H9 (cell line): ENCODE measurements at regions not wholly inside any gene's neighbourhood (a gene's known extent, or its start where the extent isn't known, plus 50 kb on each side); places are given as distances from the start of the nearest gene placed in this dataset.

Source experiments
- DNase-seq: peaks from one replicate; pipeline ENCODE4 v3.0.0-alpha.2; 2017
- H2AFZ ChIP-seq: one replicate; pipeline ENCODE4 v1.6.1; 2013; ENCODE audit warnings: mild to moderate bottlenecking, low read length, control low read depth, moderate library complexity
- H2AK5ac ChIP-seq: 2 replicates; pipeline ENCODE4 v1.6.1; 2013; ENCODE audit warnings: low read length, control low read depth, mixed read lengths; ENCODE audit not compliant: insufficient read length
- H2BK120ac ChIP-seq: one replicate; pipeline ENCODE4 v1.6.1; 2013; ENCODE audit warnings: low read depth, mild to moderate bottlenecking, low read length, control low read depth, inconsistent platforms; ENCODE audit not compliant: poor library complexity, severe bottlenecking
- H2BK12ac ChIP-seq: 2 replicates; pipeline ENCODE4 v1.6.1; 2013; ENCODE audit warnings: low read length, control low read depth, mixed read lengths, low read depth; ENCODE audit not compliant: insufficient read length
- H2BK15ac ChIP-seq: 2 replicates; pipeline ENCODE4 v1.6.1; 2013; ENCODE audit warnings: low read depth, low read length, control low read depth
- H2BK20ac ChIP-seq: one replicate; pipeline ENCODE4 v1.6.1; 2013; ENCODE audit warnings: low read depth, mild to moderate bottlenecking, low read length, control low read depth, inconsistent platforms; ENCODE audit not compliant: poor library complexity, severe bottlenecking
- H2BK5ac ChIP-seq: 2 replicates; pipeline ENCODE4 v1.6.1; 2013; ENCODE audit warnings: low read length, control low read depth, mixed read lengths; ENCODE audit not compliant: insufficient read length
- H3K14ac ChIP-seq: 2 replicates; pipeline ENCODE4 v1.6.1; 2013; ENCODE audit warnings: low read length, control low read depth; ENCODE audit not compliant: insufficient read depth
- H3K18ac ChIP-seq: 2 replicates; pipeline ENCODE4 v1.6.1; 2013; ENCODE audit warnings: low read depth, mild to moderate bottlenecking, mixed read lengths, low read length, control low read depth; ENCODE audit not compliant: insufficient read length
- H3K23ac ChIP-seq: 2 replicates; pipeline ENCODE4 v1.6.1; 2013; ENCODE audit warnings: low read length, control low read depth, mixed read lengths, low read depth; ENCODE audit not compliant: insufficient read length
- H3K23me2 ChIP-seq: 2 replicates; pipeline ENCODE4 v1.6.1; 2013; ENCODE audit warnings: low read depth, mild to moderate bottlenecking, mixed read lengths, low read length, control low read depth; ENCODE audit not compliant: insufficient read length, poor library complexity, severe bottlenecking
- H3K27ac ChIP-seq: 2 replicates; pipeline ENCODE4 v1.5.1; 2013; ENCODE audit warnings: low read length, control low read depth, mixed read lengths, low read depth; ENCODE audit not compliant: insufficient read length
- H3K27me3 ChIP-seq: 2 replicates; pipeline ENCODE4 v1.6.1; 2013; ENCODE audit warnings: low read length, control low read depth, inconsistent platforms; ENCODE audit not compliant: insufficient read depth
- H3K4ac ChIP-seq: 2 replicates; pipeline ENCODE4 v1.6.1; 2013; ENCODE audit warnings: low read depth, mild to moderate bottlenecking, control low read depth, inconsistent platforms, low read length, moderate library complexity
- H3K4me1 ChIP-seq: 2 replicates; pipeline ENCODE4 v1.6.1; 2013; ENCODE audit warnings: low read length, control low read depth, inconsistent platforms; ENCODE audit not compliant: insufficient read depth
- H3K4me2 ChIP-seq: 2 replicates; pipeline ENCODE4 v1.6.1; 2013; ENCODE audit warnings: low read length, control low read depth, mixed read lengths; ENCODE audit not compliant: insufficient read length, insufficient read depth
- H3K56ac ChIP-seq: 2 replicates; pipeline ENCODE4 v1.6.1; 2013; ENCODE audit warnings: low read depth, mild to moderate bottlenecking, mixed read lengths, low read length, control low read depth; ENCODE audit not compliant: insufficient read length
- H3K79me1 ChIP-seq: 2 replicates; pipeline ENCODE4 v1.6.1; 2013; ENCODE audit warnings: low read depth, mild to moderate bottlenecking, moderate library complexity, low read length, control low read depth, inconsistent platforms; ENCODE audit not compliant: insufficient read depth, poor library complexity, severe bottlenecking
- H3K79me2 ChIP-seq: 2 replicates; pipeline ENCODE4 v1.6.1; 2013; ENCODE audit warnings: low read length, control low read depth, inconsistent platforms; ENCODE audit not compliant: insufficient read depth
- H3K9ac ChIP-seq: 2 replicates; pipeline ENCODE4 v1.6.1; 2013; ENCODE audit warnings: low read length, control low read depth, mixed read lengths; ENCODE audit not compliant: insufficient read length; ENCODE audit errors: extremely low read depth
- H3K9me3 ChIP-seq: one replicate; pipeline ENCODE4 v1.6.1; 2013; ENCODE audit warnings: low read depth, low read length, inconsistent platforms; ENCODE audit not compliant: control insufficient read depth
- H3T11ph ChIP-seq: one replicate; pipeline ENCODE4 v1.6.1; 2013; ENCODE audit warnings: mild to moderate bottlenecking, low read length, control low read depth, inconsistent platforms
- H4K20me1 ChIP-seq: one replicate; pipeline ENCODE4 v1.6.1; 2013; ENCODE audit not compliant: control insufficient read depth, insufficient read length, insufficient read depth
- H4K5ac ChIP-seq: 2 replicates; pipeline ENCODE4 v1.6.1; 2013; ENCODE audit warnings: low read depth, mild to moderate bottlenecking, mixed read lengths, low read length, control low read depth; ENCODE audit not compliant: insufficient read length
- H4K8ac ChIP-seq: replicated peaks from 2 replicates; pipeline ENCODE4 v1.6.1; 2013; ENCODE audit warnings: low read length, control low read depth, mixed read lengths, low read depth; ENCODE audit not compliant: insufficient read length
- H4K91ac ChIP-seq: 2 replicates; pipeline ENCODE4 v1.6.1; 2013; ENCODE audit warnings: low read depth, mild to moderate bottlenecking, moderate library complexity, mixed read lengths, low read length, control low read depth; ENCODE audit not compliant: insufficient read length
- H3K27ac Mint-ChIP-seq, 3 experiments: 2 replicates in 2 of 3; 3 replicates in 1 of 3; pipeline ENCODE4 v1.8.0; 2020 to 2021; ENCODE audit warnings: mixed read lengths in 3 of 3, mild to moderate bottlenecking in 1 of 3, moderate library complexity in 1 of 3
- H3K27me3 Mint-ChIP-seq: 2 replicates; pipeline ENCODE4 v1.8.0; 2021; ENCODE audit warnings: low read depth, mild to moderate bottlenecking, moderate library complexity, mixed read lengths
- H3K36me3 Mint-ChIP-seq, 3 experiments: 2 replicates in 2 of 3; 3 replicates in 1 of 3; pipeline ENCODE4 v1.8.0; 2020 to 2021; ENCODE audit warnings: low read depth in 3 of 3, mixed read lengths in 3 of 3; ENCODE audit not compliant: insufficient read depth in 1 of 3
- H3K4me1 Mint-ChIP-seq, 2 experiments: 2 replicates each; pipeline ENCODE4 v1.8.0; 2020; ENCODE audit warnings: mixed read lengths in 2 of 2
- H3K4me3 Mint-ChIP-seq, 2 experiments: 2 replicates in 1 of 2; 3 replicates in 1 of 2; pipeline ENCODE4 v1.8.0; 2020 to 2021; ENCODE audit warnings: mild to moderate bottlenecking in 2 of 2, mixed read lengths in 2 of 2, moderate library complexity in 1 of 2
- H3K9me3 Mint-ChIP-seq, 2 experiments: 2 replicates in 1 of 2; 3 replicates in 1 of 2; pipeline ENCODE4 v1.8.0; 2020; ENCODE audit warnings: mild to moderate bottlenecking in 2 of 2, mixed read lengths in 2 of 2, moderate library complexity in 1 of 2
- CTCF ChIP-seq: fragments of 200-600 bp; sonication (generic); conservative IDR thresholded peaks from 3 replicates; pipeline ENCODE4 v1.8.0; 2021; ENCODE audit warnings: antibody characterized with exemption, mild to moderate bottlenecking
- WGBS: extraction: QIAGEN DNeasy Blood & Tissue Kit; methylation state at CpG from one replicate; pipeline ENCODE4 v1.1.7; 2013; ENCODE audit warnings: missing lambda C conversion rate, low lambda C conversion rate, mixed read lengths; ENCODE audit not compliant: insufficient read length; ENCODE audit errors: extremely low coverage; 5-methylcytosine and 5-hydroxymethylcytosine counted together

- Histone ChIP-seq H4K20me1 (no peaks in the 10 kb centered on the region), H3K79me1 (no peaks in the 10 kb centered on the region), H3K23ac (no peak overlapping the region), H3K27ac (no peak overlapping the region), H3K18ac (no peak overlapping the region), H3K14ac (no peak overlapping the region), H3K56ac (no peak overlapping the region), H2BK12ac (no peak overlapping the region), H3K4ac (no peak overlapping the region), H2BK5ac (no peak overlapping the region), H3K4me2 (no peak overlapping the region), H2BK120ac (no peak overlapping the region), H4K91ac (no peak overlapping the region), H3K4me1 (no peaks in the 10 kb centered on the region), H2BK15ac (no peak overlapping the region), H3K23me2 (no peaks in the 10 kb centered on the region), H2AFZ (no peak overlapping the region), H3T11ph (no peak overlapping the region), H3K9me3 (no peaks in the 10 kb centered on the region), H4K8ac (no peak overlapping the region), H2BK20ac (no peak overlapping the region), H3K27me3 (no peaks in the 10 kb centered on the region), H3K79me2 (no peaks in the 10 kb centered on the region; the same call in 1 of the 2 replicates), H4K5ac (no peak overlapping the region), H2AK5ac (no peak overlapping the region), H3K9ac (no peak overlapping the region)
- Mint-ChIP-seq H3K4me1 (no peaks in the 10 kb centered on the region), H3K27me3 (no peaks in the 10 kb centered on the region), H3K27ac (no peak overlapping the region), H3K4me3 (no peak overlapping the region), H3K9me3 (peaks cover 0 to 8% of the 10 kb centered on the region in 2 experiments; a peak in 2 of 5 replicates), H3K36me3 (peaks cover 0 to 9% (median 0%) of the 10 kb centered on the region in 3 experiments; a peak in 3 of 7 replicates)
- TF ChIP-seq CTCF, result no peak
- WGBS, result no CpG with 5 or more reads among the region's 2 CpGs
- DNase-seq, result no peak
Observed at GRCh38 chr5:161150441-161150988, 298.5 kb upstream of the ATP10B start.
